ENCODE measurements at regions not wholly inside any gene's neighbourhood (a gene's known extent, or its start where the extent isn't known, plus 50 kb on each side); places are given as distances from the start of the nearest gene placed in this dataset.
A peak's percentile ranks its signal among the peaks of the same experiment; 100 is the strongest.

DNA sequence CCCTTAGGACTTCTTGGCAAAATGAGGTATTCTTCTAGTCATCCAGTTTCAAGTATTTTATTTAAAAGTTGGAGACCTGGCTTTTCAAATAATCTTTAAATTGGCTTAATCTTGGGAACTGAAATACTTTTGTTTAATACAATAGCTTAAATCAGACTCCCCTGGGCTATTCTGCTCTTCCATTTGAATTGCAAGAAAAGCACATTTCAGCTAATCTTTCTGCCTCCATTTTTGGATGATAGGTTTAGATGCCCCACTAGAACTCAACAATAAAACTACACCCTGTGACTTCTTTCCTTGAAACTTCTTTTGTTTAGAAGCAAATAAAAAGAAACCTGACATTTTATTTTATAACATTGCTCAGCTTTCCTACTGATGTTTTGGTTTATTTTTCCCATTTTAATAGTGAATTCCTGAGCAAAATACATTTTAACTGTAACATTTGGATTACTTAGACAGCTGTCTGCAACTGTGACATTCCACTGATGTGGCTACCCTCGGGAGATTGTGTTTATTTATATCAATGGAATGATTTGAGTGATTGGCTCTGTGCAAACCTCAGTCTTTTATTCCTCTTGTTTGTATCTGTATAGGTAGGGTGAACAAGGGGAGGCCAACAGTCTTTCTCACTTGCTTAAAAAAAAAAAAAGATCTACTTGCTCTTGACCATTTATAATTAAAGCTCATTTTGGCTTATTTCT, 1045.8 kb upstream of the CNTN5 start:
- Histone ChIP-seq H2BK120ac (ENCODE audit: low read depth, low read length, poor library complexity, severe bottlenecking) (no peak overlapping the region), H3K23me2 (ENCODE audit: insufficient read length, low read depth, low read length, poor library complexity, severe bottlenecking) (no peaks in the 10 kb centered on the region), H4K91ac (ENCODE audit: insufficient read length, low read depth, low read length) (no peak overlapping the region), H3K56ac (ENCODE audit: insufficient read length, low read depth, low read length) (no peak overlapping the region), H3K18ac (ENCODE audit: insufficient read length, low read depth, low read length) (no peak overlapping the region), H3K27me3 (ENCODE audit: insufficient read depth, low read length) (no peaks in the 10 kb centered on the region), H3K79me1 (ENCODE audit: insufficient read depth, low read depth, low read length, poor library complexity, severe bottlenecking) (no peaks in the 10 kb centered on the region), H3K4me2 (ENCODE audit: insufficient read depth, insufficient read length, low read length) (no peak overlapping the region), H2AK5ac (ENCODE audit: insufficient read length, low read length) (no peak overlapping the region), H2BK15ac (ENCODE audit: low read depth, low read length) (no peak overlapping the region), H4K8ac (replicated peaks; ENCODE audit: insufficient read length, low read depth, low read length) (no peak overlapping the region), H3T11ph (ENCODE audit: low read length) (no peak overlapping the region), H2BK5ac (ENCODE audit: insufficient read length, low read length) (no peak overlapping the region), H4K20me1 (ENCODE audit: control insufficient read depth, insufficient read depth, insufficient read length) (no peaks in the 10 kb centered on the region), H2BK12ac (ENCODE audit: insufficient read length, low read depth, low read length) (no peak overlapping the region), H3K27ac (ENCODE audit: insufficient read length, low read depth, low read length) (no peak overlapping the region), H3K9ac (ENCODE audit: extremely low read depth, insufficient read length, low read length) (no peak overlapping the region), H4K5ac (ENCODE audit: insufficient read length, low read depth, low read length) (no peak overlapping the region), H3K14ac (ENCODE audit: insufficient read depth, low read length) (no peak overlapping the region), H3K79me2 (ENCODE audit: insufficient read depth, low read length) (no peaks in the 10 kb centered on the region), H3K23ac (ENCODE audit: insufficient read length, low read depth, low read length) (no peak overlapping the region), H2BK20ac (ENCODE audit: low read depth, low read length, poor library complexity, severe bottlenecking) (no peak overlapping the region), H3K9me3 (ENCODE audit: control insufficient read depth, low read depth, low read length) (no peaks in the 10 kb centered on the region), H3K4me1 (ENCODE audit: insufficient read depth, low read length) (no peaks in the 10 kb centered on the region), H3K4ac (ENCODE audit: low read depth, low read length) (no peak overlapping the region), H2AFZ (ENCODE audit: low read length) (no peak overlapping the region)
- TF ChIP-seq, protein P1, sequence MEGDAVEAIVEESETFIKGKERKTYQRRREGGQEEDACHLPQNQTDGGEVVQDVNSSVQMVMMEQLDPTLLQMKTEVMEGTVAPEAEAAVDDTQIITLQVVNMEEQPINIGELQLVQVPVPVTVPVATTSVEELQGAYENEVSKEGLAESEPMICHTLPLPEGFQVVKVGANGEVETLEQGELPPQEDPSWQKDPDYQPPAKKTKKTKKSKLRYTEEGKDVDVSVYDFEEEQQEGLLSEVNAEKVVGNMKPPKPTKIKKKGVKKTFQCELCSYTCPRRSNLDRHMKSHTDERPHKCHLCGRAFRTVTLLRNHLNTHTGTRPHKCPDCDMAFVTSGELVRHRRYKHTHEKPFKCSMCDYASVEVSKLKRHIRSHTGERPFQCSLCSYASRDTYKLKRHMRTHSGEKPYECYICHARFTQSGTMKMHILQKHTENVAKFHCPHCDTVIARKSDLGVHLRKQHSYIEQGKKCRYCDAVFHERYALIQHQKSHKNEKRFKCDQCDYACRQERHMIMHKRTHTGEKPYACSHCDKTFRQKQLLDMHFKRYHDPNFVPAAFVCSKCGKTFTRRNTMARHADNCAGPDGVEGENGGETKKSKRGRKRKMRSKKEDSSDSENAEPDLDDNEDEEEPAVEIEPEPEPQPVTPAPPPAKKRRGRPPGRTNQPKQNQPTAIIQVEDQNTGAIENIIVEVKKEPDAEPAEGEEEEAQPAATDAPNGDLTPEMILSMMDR (conservative IDR thresholded peaks at IDR 0.05), result no peak
- H3K4me3 Mint-ChIP-seq, result no peak overlapping the region
- peaks cover 0 to 2% (median 0%) of the 10 kb centered on the region in 3 experiments; a peak in 3 of 7 replicates for H3K36me3 Mint-ChIP-seq (ENCODE audit: insufficient read depth in 1 of 3, low read depth in 3 of 3)
- H3K27me3 Mint-ChIP-seq (ENCODE audit: low read depth), result no peaks in the 10 kb centered on the region
- WGBS (ENCODE audit: extremely low coverage, insufficient read length, low lambda C conversion rate), result no CpG with 5 or more reads among the region's 1 CpG
- peaks cover 0 to 4% of the 10 kb centered on the region in 2 experiments; a peak in 1 of 5 replicates for H3K9me3 Mint-ChIP-seq
- H3K27ac Mint-ChIP-seq, result peak overlapping the region in 2 of 3 experiments; percentile 22 to 89; a peak in 3 of 7 replicates
- DNase-seq, result no peak
- peaks cover 19 to 22% of the 10 kb centered on the region in 2 experiments for H3K4me1 Mint-ChIP-seq
